ENCODE measurements at regions not wholly inside any gene's neighbourhood (a gene's known extent, or its start where the extent isn't known, plus 50 kb on each side); places are given as distances from the start of the nearest gene placed in this dataset.
A peak's percentile ranks its signal among the peaks of the same experiment; 100 is the strongest.

DNA sequence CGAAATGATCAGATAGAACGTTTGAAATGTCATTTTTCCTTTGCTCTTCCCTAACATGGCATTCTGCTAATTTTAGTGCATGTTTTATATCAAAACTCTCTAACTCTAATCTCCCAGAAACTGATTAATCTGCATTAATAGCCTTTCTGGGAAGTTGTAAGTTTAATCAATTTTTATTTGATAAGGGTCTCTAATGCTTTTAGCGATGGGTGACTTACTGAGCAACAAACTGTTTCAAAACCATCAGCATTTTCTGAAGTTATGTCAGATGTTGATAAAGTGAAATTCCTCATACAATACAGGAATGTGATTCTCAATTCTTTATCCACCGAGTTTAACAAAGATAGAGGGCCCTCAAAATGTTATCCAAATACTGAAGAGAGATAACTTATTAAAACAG, 431.6 kb upstream of the CXADR start:
- TF ChIP-seq, protein P1, sequence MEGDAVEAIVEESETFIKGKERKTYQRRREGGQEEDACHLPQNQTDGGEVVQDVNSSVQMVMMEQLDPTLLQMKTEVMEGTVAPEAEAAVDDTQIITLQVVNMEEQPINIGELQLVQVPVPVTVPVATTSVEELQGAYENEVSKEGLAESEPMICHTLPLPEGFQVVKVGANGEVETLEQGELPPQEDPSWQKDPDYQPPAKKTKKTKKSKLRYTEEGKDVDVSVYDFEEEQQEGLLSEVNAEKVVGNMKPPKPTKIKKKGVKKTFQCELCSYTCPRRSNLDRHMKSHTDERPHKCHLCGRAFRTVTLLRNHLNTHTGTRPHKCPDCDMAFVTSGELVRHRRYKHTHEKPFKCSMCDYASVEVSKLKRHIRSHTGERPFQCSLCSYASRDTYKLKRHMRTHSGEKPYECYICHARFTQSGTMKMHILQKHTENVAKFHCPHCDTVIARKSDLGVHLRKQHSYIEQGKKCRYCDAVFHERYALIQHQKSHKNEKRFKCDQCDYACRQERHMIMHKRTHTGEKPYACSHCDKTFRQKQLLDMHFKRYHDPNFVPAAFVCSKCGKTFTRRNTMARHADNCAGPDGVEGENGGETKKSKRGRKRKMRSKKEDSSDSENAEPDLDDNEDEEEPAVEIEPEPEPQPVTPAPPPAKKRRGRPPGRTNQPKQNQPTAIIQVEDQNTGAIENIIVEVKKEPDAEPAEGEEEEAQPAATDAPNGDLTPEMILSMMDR (IDR thresholded peaks at IDR 0.05; ENCODE audit: low read depth, low read length) = no peak
- H3K4me3 ChIP-seq (replicated peaks in 1 of 2; ENCODE audit: low read depth in 2 of 2, low read length in 2 of 2) = no peak overlapping the region
- DNase-seq (ENCODE audit: low read depth in 2 of 2) = no peak

DNA sequence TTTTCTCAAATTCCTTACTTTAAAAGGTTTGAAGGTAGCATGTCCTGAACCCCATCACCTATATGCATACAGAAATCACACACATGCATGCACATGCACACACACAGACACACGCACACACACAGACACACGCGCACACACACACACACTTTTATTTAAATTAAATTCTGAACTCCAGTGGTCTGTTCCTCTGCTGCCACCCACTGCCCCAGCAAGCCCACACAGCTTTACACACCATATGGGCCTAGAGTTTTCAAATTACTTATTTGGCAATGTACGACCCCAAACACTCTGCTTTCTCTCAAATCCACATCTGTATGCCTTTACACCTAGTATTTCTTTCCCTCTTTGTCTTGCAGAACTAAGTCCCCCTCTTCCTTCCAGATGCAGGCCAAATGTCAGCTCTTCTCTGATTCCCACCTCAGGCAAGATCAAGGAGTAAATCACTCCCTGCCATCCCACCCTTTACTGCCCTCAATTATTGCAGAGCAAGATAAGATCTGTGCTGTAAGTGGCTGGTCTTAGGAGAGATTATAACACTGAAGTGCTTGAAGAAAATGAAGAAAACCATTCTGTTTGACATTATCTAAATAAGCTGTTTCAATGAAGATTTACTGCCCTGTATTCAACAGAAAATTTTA, 429.9 kb upstream of the CXADR start:
- no peak for DNase-seq (ENCODE audit: low read depth in 2 of 2)
- TF ChIP-seq, protein P1 (IDR thresholded peaks at IDR 0.05; ENCODE audit: low read depth, low read length) = no peak

DNA sequence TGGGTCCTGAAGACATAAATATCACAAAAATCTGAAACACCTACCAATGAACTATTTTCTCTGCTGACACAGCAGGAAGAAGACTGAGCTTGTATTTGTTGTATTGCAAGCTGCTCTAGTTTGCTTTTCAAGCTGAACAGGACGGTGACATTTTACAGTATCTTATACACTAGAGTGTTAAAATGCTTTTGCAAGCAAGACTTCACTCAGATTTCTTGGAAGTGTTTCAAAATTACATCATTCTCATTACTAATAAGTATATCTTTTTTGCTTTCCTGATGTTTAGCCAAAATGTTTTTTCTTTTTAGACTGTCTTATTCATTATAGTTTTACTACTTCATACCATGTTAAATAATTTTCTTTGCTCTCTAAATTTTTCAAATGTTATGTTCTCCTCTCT, 427.1 kb upstream of the CXADR start:
- peak in 1 of 2 donors; percentile 4 for DNase-seq (ENCODE audit: low read depth in 2 of 2)
- TF ChIP-seq, protein P1 (IDR thresholded peaks at IDR 0.05; ENCODE audit: low read depth, low read length) = no peak

More for the DNA sequence above, 429.9 kb upstream of the CXADR start:
- H3K4me3 ChIP-seq (replicated peaks in 1 of 2; ENCODE audit: low read depth in 2 of 2, low read length in 2 of 2) = no peak overlapping the region

DNA sequence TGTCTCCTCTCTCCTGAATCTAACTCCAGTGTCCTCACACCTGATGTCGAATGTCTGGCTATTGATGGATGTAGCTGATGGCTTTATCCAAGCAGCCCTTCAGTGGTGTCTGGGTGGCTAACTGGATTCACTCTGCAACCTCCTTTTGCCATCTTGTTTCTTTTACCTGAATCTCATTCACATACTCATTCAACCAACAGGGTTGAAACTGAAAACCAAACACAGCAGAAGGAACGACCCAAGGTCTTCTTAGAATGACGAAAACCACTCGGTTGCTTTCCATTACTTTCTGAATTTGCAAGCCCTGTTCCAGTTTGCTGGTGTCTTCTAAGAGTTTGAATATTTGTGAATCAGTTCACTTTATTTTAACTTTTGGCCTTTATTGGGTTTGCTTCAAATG, 424.3 kb upstream of the CXADR start:
- DNase-seq (ENCODE audit: low read depth in 2 of 2) = no peak
- no peak overlapping the region for H3K4me3 ChIP-seq (replicated peaks in 1 of 2; ENCODE audit: low read depth in 2 of 2, low read length in 2 of 2)
- TF ChIP-seq, protein P1 (IDR thresholded peaks at IDR 0.05; ENCODE audit: low read depth, low read length) = no peak

More for the DNA sequence above, 427.1 kb upstream of the CXADR start:
- H3K4me3 ChIP-seq (replicated peaks in 1 of 2; ENCODE audit: low read depth in 2 of 2, low read length in 2 of 2) = no peak overlapping the region

DNA sequence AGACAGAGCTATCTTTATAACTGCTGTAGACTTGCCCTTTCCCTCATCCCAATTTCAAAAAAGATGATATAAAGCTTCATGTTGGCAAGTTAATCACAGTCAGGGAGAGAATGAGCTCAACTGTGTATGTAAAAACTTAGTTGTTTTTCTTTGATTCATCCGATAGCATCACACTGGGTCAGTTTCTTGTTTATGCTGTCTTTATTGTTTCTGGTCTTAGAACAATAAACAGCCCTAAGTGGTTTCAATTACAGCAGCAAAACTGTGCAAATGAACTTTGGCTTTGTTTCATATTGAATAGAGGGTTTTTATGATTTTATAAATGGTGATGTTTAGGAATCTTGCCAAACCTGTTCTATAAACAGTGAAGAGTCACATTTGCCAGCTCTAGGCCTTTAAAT, 423.8 kb upstream of the CXADR start:
- no peak overlapping the region for H3K4me3 ChIP-seq (replicated peaks in 1 of 2; ENCODE audit: low read depth in 2 of 2, low read length in 2 of 2)
- DNase-seq (ENCODE audit: low read depth in 2 of 2) = no peak
- TF ChIP-seq, protein P1 (IDR thresholded peaks at IDR 0.05; ENCODE audit: low read depth, low read length) = no peak

DNA sequence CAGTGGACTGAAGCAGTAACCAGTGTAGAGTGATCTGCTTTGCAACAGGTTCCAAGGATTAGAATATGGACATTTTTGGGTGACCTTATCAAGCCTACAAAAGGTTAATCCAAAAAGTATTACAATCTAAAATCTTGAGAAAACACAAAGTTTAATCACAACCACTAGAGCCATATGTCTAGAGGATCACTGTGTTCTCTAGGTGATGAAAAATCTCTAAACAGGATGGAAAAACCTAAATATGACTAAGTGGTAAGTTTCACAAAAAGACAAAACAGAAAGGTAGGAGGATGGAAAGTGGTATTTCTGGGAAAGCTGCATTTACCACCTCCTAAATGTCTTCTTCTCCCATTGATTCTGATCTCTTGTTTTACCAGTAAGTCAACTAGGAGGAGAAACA, 411.1 kb upstream of the CXADR start:
- DNase-seq (ENCODE audit: low read depth in 2 of 2) = no peak
- no peak overlapping the region for H3K4me3 ChIP-seq (replicated peaks in 1 of 2; ENCODE audit: low read depth in 2 of 2, low read length in 2 of 2)
- TF ChIP-seq, protein P1 (IDR thresholded peaks at IDR 0.05; ENCODE audit: low read depth, low read length) = no peak

DNA sequence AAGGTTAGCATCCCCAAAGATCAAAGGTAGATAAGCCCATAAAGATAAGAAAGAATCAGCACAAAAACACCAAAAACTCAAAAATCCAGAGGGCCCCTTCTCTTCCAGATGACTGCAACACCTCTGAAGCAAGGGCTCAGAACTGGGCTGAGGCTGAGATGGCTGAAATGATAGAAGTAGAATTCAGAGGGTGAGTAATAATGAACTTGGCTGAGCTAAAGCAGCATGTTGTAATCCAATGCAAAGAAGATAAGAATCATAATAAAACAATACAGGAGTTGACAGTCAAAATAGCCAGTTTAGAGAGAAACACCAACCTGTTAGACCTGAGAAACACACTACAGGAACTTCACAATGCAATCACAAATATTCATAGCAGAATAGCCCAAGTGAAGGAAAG, 406.9 kb upstream of the CXADR start:
- H3K4me3 ChIP-seq (replicated peaks in 1 of 2; ENCODE audit: low read depth in 2 of 2, low read length in 2 of 2) = no peak overlapping the region
- DNase-seq (ENCODE audit: low read depth in 2 of 2) = no peak
- TF ChIP-seq, protein P1 (IDR thresholded peaks at IDR 0.05; ENCODE audit: low read depth, low read length) = no peak
